H9 (cell line): ENCODE measurements at regions not wholly inside any gene's neighbourhood (a gene's known extent, or its start where the extent isn't known, plus 50 kb on each side); places are given as distances from the start of the nearest gene placed in this dataset.

Experiments
- DNase-seq: peaks from one replicate; pipeline ENCODE4 v3.0.0-alpha.2; 2017
- H2AFZ ChIP-seq: one replicate; pipeline ENCODE4 v1.6.1; 2013; ENCODE audit warnings: mild to moderate bottlenecking, low read length, control low read depth, moderate library complexity
- H2AK5ac ChIP-seq: 2 replicates; pipeline ENCODE4 v1.6.1; 2013; ENCODE audit warnings: low read length, control low read depth, mixed read lengths; ENCODE audit not compliant: insufficient read length
- H2BK120ac ChIP-seq: one replicate; pipeline ENCODE4 v1.6.1; 2013; ENCODE audit warnings: low read depth, mild to moderate bottlenecking, low read length, control low read depth, inconsistent platforms; ENCODE audit not compliant: poor library complexity, severe bottlenecking
- H2BK12ac ChIP-seq: 2 replicates; pipeline ENCODE4 v1.6.1; 2013; ENCODE audit warnings: low read length, control low read depth, mixed read lengths, low read depth; ENCODE audit not compliant: insufficient read length
- H2BK15ac ChIP-seq: 2 replicates; pipeline ENCODE4 v1.6.1; 2013; ENCODE audit warnings: low read depth, low read length, control low read depth
- H2BK20ac ChIP-seq: one replicate; pipeline ENCODE4 v1.6.1; 2013; ENCODE audit warnings: low read depth, mild to moderate bottlenecking, low read length, control low read depth, inconsistent platforms; ENCODE audit not compliant: poor library complexity, severe bottlenecking
- H2BK5ac ChIP-seq: 2 replicates; pipeline ENCODE4 v1.6.1; 2013; ENCODE audit warnings: low read length, control low read depth, mixed read lengths; ENCODE audit not compliant: insufficient read length
- H3K14ac ChIP-seq: 2 replicates; pipeline ENCODE4 v1.6.1; 2013; ENCODE audit warnings: low read length, control low read depth; ENCODE audit not compliant: insufficient read depth
- H3K18ac ChIP-seq: 2 replicates; pipeline ENCODE4 v1.6.1; 2013; ENCODE audit warnings: low read depth, mild to moderate bottlenecking, mixed read lengths, low read length, control low read depth; ENCODE audit not compliant: insufficient read length
- H3K23ac ChIP-seq: 2 replicates; pipeline ENCODE4 v1.6.1; 2013; ENCODE audit warnings: low read length, control low read depth, mixed read lengths, low read depth; ENCODE audit not compliant: insufficient read length
- H3K23me2 ChIP-seq: 2 replicates; pipeline ENCODE4 v1.6.1; 2013; ENCODE audit warnings: low read depth, mild to moderate bottlenecking, mixed read lengths, low read length, control low read depth; ENCODE audit not compliant: insufficient read length, poor library complexity, severe bottlenecking
- H3K27ac ChIP-seq: 2 replicates; pipeline ENCODE4 v1.5.1; 2013; ENCODE audit warnings: low read length, control low read depth, mixed read lengths, low read depth; ENCODE audit not compliant: insufficient read length
- H3K27me3 ChIP-seq: 2 replicates; pipeline ENCODE4 v1.6.1; 2013; ENCODE audit warnings: low read length, control low read depth, inconsistent platforms; ENCODE audit not compliant: insufficient read depth
- H3K4ac ChIP-seq: 2 replicates; pipeline ENCODE4 v1.6.1; 2013; ENCODE audit warnings: low read depth, mild to moderate bottlenecking, control low read depth, inconsistent platforms, low read length, moderate library complexity
- H3K4me1 ChIP-seq: 2 replicates; pipeline ENCODE4 v1.6.1; 2013; ENCODE audit warnings: low read length, control low read depth, inconsistent platforms; ENCODE audit not compliant: insufficient read depth
- H3K4me2 ChIP-seq: 2 replicates; pipeline ENCODE4 v1.6.1; 2013; ENCODE audit warnings: low read length, control low read depth, mixed read lengths; ENCODE audit not compliant: insufficient read length, insufficient read depth
- H3K56ac ChIP-seq: 2 replicates; pipeline ENCODE4 v1.6.1; 2013; ENCODE audit warnings: low read depth, mild to moderate bottlenecking, mixed read lengths, low read length, control low read depth; ENCODE audit not compliant: insufficient read length
- H3K79me1 ChIP-seq: 2 replicates; pipeline ENCODE4 v1.6.1; 2013; ENCODE audit warnings: low read depth, mild to moderate bottlenecking, moderate library complexity, low read length, control low read depth, inconsistent platforms; ENCODE audit not compliant: insufficient read depth, poor library complexity, severe bottlenecking
- H3K79me2 ChIP-seq: 2 replicates; pipeline ENCODE4 v1.6.1; 2013; ENCODE audit warnings: low read length, control low read depth, inconsistent platforms; ENCODE audit not compliant: insufficient read depth
- H3K9ac ChIP-seq: 2 replicates; pipeline ENCODE4 v1.6.1; 2013; ENCODE audit warnings: low read length, control low read depth, mixed read lengths; ENCODE audit not compliant: insufficient read length; ENCODE audit errors: extremely low read depth
- H3K9me3 ChIP-seq: one replicate; pipeline ENCODE4 v1.6.1; 2013; ENCODE audit warnings: low read depth, low read length, inconsistent platforms; ENCODE audit not compliant: control insufficient read depth
- H3T11ph ChIP-seq: one replicate; pipeline ENCODE4 v1.6.1; 2013; ENCODE audit warnings: mild to moderate bottlenecking, low read length, control low read depth, inconsistent platforms
- H4K20me1 ChIP-seq: one replicate; pipeline ENCODE4 v1.6.1; 2013; ENCODE audit not compliant: control insufficient read depth, insufficient read length, insufficient read depth
- H4K5ac ChIP-seq: 2 replicates; pipeline ENCODE4 v1.6.1; 2013; ENCODE audit warnings: low read depth, mild to moderate bottlenecking, mixed read lengths, low read length, control low read depth; ENCODE audit not compliant: insufficient read length
- H4K8ac ChIP-seq: replicated peaks from 2 replicates; pipeline ENCODE4 v1.6.1; 2013; ENCODE audit warnings: low read length, control low read depth, mixed read lengths, low read depth; ENCODE audit not compliant: insufficient read length
- H4K91ac ChIP-seq: 2 replicates; pipeline ENCODE4 v1.6.1; 2013; ENCODE audit warnings: low read depth, mild to moderate bottlenecking, moderate library complexity, mixed read lengths, low read length, control low read depth; ENCODE audit not compliant: insufficient read length
- H3K27ac Mint-ChIP-seq, 3 experiments: 2 replicates in 2 of 3; 3 replicates in 1 of 3; pipeline ENCODE4 v1.8.0; 2020 to 2021; ENCODE audit warnings: mixed read lengths in 3 of 3, mild to moderate bottlenecking in 1 of 3, moderate library complexity in 1 of 3
- H3K27me3 Mint-ChIP-seq: 2 replicates; pipeline ENCODE4 v1.8.0; 2021; ENCODE audit warnings: low read depth, mild to moderate bottlenecking, moderate library complexity, mixed read lengths
- H3K36me3 Mint-ChIP-seq, 3 experiments: 2 replicates in 2 of 3; 3 replicates in 1 of 3; pipeline ENCODE4 v1.8.0; 2020 to 2021; ENCODE audit warnings: low read depth in 3 of 3, mixed read lengths in 3 of 3; ENCODE audit not compliant: insufficient read depth in 1 of 3
- H3K4me1 Mint-ChIP-seq, 2 experiments: 2 replicates each; pipeline ENCODE4 v1.8.0; 2020; ENCODE audit warnings: mixed read lengths in 2 of 2
- H3K4me3 Mint-ChIP-seq, 2 experiments: 2 replicates in 1 of 2; 3 replicates in 1 of 2; pipeline ENCODE4 v1.8.0; 2020 to 2021; ENCODE audit warnings: mild to moderate bottlenecking in 2 of 2, mixed read lengths in 2 of 2, moderate library complexity in 1 of 2
- H3K9me3 Mint-ChIP-seq, 2 experiments: 2 replicates in 1 of 2; 3 replicates in 1 of 2; pipeline ENCODE4 v1.8.0; 2020; ENCODE audit warnings: mild to moderate bottlenecking in 2 of 2, mixed read lengths in 2 of 2, moderate library complexity in 1 of 2
- WGBS: extraction: QIAGEN DNeasy Blood & Tissue Kit; methylation state at CpG from one replicate; pipeline ENCODE4 v1.1.7; 2013; ENCODE audit warnings: missing lambda C conversion rate, low lambda C conversion rate, mixed read lengths; ENCODE audit not compliant: insufficient read length; ENCODE audit errors: extremely low coverage; 5-methylcytosine and 5-hydroxymethylcytosine counted together
- TF ChIP-seq, protein P1 (sequence below): fragments of 200-600 bp; sonication (generic); conservative IDR thresholded peaks from 3 replicates; pipeline ENCODE4 v1.8.0; 2021; ENCODE audit warnings: antibody characterized with exemption, mild to moderate bottlenecking

- TF ChIP-seq, protein P1, sequence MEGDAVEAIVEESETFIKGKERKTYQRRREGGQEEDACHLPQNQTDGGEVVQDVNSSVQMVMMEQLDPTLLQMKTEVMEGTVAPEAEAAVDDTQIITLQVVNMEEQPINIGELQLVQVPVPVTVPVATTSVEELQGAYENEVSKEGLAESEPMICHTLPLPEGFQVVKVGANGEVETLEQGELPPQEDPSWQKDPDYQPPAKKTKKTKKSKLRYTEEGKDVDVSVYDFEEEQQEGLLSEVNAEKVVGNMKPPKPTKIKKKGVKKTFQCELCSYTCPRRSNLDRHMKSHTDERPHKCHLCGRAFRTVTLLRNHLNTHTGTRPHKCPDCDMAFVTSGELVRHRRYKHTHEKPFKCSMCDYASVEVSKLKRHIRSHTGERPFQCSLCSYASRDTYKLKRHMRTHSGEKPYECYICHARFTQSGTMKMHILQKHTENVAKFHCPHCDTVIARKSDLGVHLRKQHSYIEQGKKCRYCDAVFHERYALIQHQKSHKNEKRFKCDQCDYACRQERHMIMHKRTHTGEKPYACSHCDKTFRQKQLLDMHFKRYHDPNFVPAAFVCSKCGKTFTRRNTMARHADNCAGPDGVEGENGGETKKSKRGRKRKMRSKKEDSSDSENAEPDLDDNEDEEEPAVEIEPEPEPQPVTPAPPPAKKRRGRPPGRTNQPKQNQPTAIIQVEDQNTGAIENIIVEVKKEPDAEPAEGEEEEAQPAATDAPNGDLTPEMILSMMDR, result no peak
- H3K27me3 Mint-ChIP-seq, result no peaks in the 10 kb centered on the region
- Histone ChIP-seq H2BK5ac (no peak overlapping the region), H2BK12ac (no peak overlapping the region), H3K18ac (no peak overlapping the region), H3K9me3 (no peaks in the 10 kb centered on the region), H3K23me2 (no peaks in the 10 kb centered on the region), H2BK20ac (no peak overlapping the region), H3K4me2 (no peak overlapping the region), H3K56ac (no peak overlapping the region), H4K91ac (no peak overlapping the region), H2AFZ (no peak overlapping the region), H4K5ac (no peak overlapping the region), H3K23ac (no peak overlapping the region), H3T11ph (no peak overlapping the region), H4K20me1 (no peaks in the 10 kb centered on the region), H3K27ac (no peak overlapping the region), H3K4me1 (no peaks in the 10 kb centered on the region), H3K14ac (no peak overlapping the region), H2BK15ac (no peak overlapping the region), H4K8ac (no peak overlapping the region), H3K79me2 (no peaks in the 10 kb centered on the region), H3K79me1 (no peaks in the 10 kb centered on the region), H2BK120ac (no peak overlapping the region), H3K9ac (no peak overlapping the region), H3K4ac (no peak overlapping the region), H2AK5ac (no peak overlapping the region), H3K27me3 (no peaks in the 10 kb centered on the region)
- H3K27ac Mint-ChIP-seq, result peak overlapping the region in 1 of 3 experiments; percentile 31; a peak in 1 of 7 replicates
- peaks cover 11 to 13% (median 11%) of the 10 kb centered on the region in 3 experiments for H3K36me3 Mint-ChIP-seq
- H3K9me3 Mint-ChIP-seq, result peaks cover 6 to 10% of the 10 kb centered on the region in 2 experiments; a peak in 4 of 5 replicates
- WGBS, result no CpG with 5 or more reads among the region's 11 CpGs
- no peak overlapping the region for H3K4me3 Mint-ChIP-seq
- peaks cover 0 to 4% of the 10 kb centered on the region in 2 experiments; a peak in 1 of 4 replicates for H3K4me1 Mint-ChIP-seq
- DNase-seq, result peak; percentile 19
These were observed 1116.6 kb downstream of the BRD1 start for GRCh38 chr22:48711031-48711431.
